ENCODE measurements at regions not wholly inside any gene's neighbourhood (a gene's known extent, or its start where the extent isn't known, plus 50 kb on each side); places are given as distances from the start of the nearest gene placed in this dataset.

DNA sequence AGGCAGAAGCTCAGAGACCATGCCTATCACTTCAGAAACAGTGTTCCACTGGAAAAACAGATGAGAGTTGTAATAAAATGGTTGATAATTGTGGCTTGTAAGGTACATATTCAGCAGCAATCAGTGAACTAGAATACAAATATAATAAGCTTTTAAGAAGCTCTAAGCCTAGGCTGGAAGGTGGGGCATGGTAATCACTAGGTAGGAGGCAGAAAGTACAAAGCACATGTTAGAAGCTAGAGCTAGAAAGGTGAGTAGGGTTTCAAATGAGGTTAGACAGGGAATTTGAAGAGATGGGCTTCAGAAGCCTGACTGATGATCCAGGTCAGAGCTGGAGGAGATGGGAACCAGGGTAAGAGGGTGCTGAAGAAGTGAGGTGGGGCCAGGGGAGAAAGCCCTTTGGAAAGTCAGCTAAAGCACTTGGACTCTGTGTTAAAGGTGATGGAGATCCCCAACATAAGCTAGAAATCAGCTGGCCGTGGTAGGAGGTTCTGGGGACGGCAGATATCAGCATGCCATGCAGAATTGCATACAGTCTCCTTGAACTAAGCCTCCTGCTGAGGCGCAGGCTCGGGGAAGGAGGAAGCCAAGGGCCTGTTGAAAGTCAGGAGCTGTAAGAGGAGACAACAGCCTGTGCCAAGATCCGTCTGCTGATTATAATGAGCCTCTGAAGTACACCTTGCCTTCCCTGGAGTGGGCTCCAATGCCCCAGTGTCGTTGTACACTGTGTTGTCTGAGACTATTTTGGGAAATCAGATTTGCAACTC, 659.4 kb downstream of the BCL11B start:
- Histone ChIP-seq H2AFZ (replicated peaks; ENCODE audit: low read length, poor library complexity) (no peak overlapping the region), H4K20me1 (ENCODE audit: insufficient read depth, low read length) (no peaks in the 10 kb centered on the region), H3K23ac (ENCODE audit: low read depth, low read length) (no peak overlapping the region), H3K14ac (replicated peaks; ENCODE audit: low read depth, low read length) (no peak overlapping the region), H2AK5ac (ENCODE audit: low read depth, low read length) (no peak overlapping the region), H2BK120ac (ENCODE audit: low read depth, low read length) (no peak overlapping the region), H4K91ac (ENCODE audit: insufficient read depth, low read depth, low read length) (no peak overlapping the region), H3K4me1 (ENCODE audit: control insufficient read depth, insufficient read depth, low read length) (no peaks in the 10 kb centered on the region), H3K9ac (ENCODE audit: low read depth, low read length) (no peak overlapping the region), H4K8ac (ENCODE audit: low read depth in 2 of 2, low read length in 2 of 2) (no peak overlapping the region), H3K4ac (ENCODE audit: low read depth, low read length) (no peak overlapping the region), H3K4me3 (ENCODE audit: insufficient read depth, low read depth, low read length) (no peak overlapping the region), H3K56ac (ENCODE audit: extremely low read depth, insufficient read depth, low read length) (no peak overlapping the region), H3K27ac (ENCODE audit: insufficient read depth, low read length) (no peak overlapping the region), H3K18ac (ENCODE audit: low read depth, low read length) (no peak overlapping the region), H2BK15ac (ENCODE audit: low read depth, low read length) (no peak overlapping the region), H3K9me1 (ENCODE audit: insufficient read depth, low read length) (no peaks in the 10 kb centered on the region), H3K9me3 (ENCODE audit: control insufficient read depth, insufficient read depth, low read length) (peaks cover 38% of the 10 kb centered on the region), H2BK5ac (ENCODE audit: low read depth, low read length, poor library complexity, severe bottlenecking) (no peak overlapping the region), H4K5ac (ENCODE audit: low read depth, low read length) (no peak overlapping the region), H3K27me3 (ENCODE audit: control insufficient read depth, insufficient read depth, low read length) (no peaks in the 10 kb centered on the region), H3K4me2 (ENCODE audit: low read depth, low read length) (no peak overlapping the region), H3K36me3 (ENCODE audit: control insufficient read depth, insufficient read depth, low read length) (no peaks in the 10 kb centered on the region), H2BK20ac (ENCODE audit: low read depth, low read length) (no peak overlapping the region), H2AK9ac (replicated peaks; ENCODE audit: low read depth, low read length, poor library complexity) (no peak overlapping the region), H3K79me1 (ENCODE audit: low read depth in 1 of 2, low read length in 2 of 2) (no peaks in the 10 kb centered on the region)
- TF ChIP-seq MXI1 (IDR thresholded peaks at IDR 0.05; ENCODE audit: borderline replicate concordance, low read depth, low read length) (no peak), POLR2A (IDR thresholded peaks at IDR 0.05; ENCODE audit: low read depth, low read length) (no peak), MAFK (IDR thresholded peaks at IDR 0.05; ENCODE audit: low read depth, low read length) (no peak), SMC3 (IDR thresholded peaks at IDR 0.05; ENCODE audit: low read depth, low read length) (no peak), FOS (IDR thresholded peaks at IDR 0.05; ENCODE audit: low read depth, low read length) (no peak), RFX5 (IDR thresholded peaks at IDR 0.05; ENCODE audit: low read depth, low read length) (no peak), MAZ (IDR thresholded peaks at IDR 0.05; ENCODE audit: borderline replicate concordance, low read depth, low read length) (no peak), CHD1 (IDR thresholded peaks at IDR 0.05; ENCODE audit: low read depth, low read length) (no peak), CEBPB (IDR thresholded peaks at IDR 0.05; ENCODE audit: low read depth, low read length) (no peak), RCOR1 (IDR thresholded peaks at IDR 0.05; ENCODE audit: insufficient replicate concordance, low read length) (no peak), BHLHE40 (IDR thresholded peaks at IDR 0.05; ENCODE audit: low read depth, low read length) (no peak), NFE2L2 (IDR thresholded peaks at IDR 0.05; ENCODE audit: low read depth, low read length) (no peak), RAD21 (IDR thresholded peaks at IDR 0.05; ENCODE audit: low read length) (no peak)
- TF ChIP-seq, protein P1, sequence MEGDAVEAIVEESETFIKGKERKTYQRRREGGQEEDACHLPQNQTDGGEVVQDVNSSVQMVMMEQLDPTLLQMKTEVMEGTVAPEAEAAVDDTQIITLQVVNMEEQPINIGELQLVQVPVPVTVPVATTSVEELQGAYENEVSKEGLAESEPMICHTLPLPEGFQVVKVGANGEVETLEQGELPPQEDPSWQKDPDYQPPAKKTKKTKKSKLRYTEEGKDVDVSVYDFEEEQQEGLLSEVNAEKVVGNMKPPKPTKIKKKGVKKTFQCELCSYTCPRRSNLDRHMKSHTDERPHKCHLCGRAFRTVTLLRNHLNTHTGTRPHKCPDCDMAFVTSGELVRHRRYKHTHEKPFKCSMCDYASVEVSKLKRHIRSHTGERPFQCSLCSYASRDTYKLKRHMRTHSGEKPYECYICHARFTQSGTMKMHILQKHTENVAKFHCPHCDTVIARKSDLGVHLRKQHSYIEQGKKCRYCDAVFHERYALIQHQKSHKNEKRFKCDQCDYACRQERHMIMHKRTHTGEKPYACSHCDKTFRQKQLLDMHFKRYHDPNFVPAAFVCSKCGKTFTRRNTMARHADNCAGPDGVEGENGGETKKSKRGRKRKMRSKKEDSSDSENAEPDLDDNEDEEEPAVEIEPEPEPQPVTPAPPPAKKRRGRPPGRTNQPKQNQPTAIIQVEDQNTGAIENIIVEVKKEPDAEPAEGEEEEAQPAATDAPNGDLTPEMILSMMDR (conservative IDR thresholded peaks at IDR 0.05; ENCODE audit: low read depth, low read length) = no peak
- TF ChIP-seq, protein P2, sequence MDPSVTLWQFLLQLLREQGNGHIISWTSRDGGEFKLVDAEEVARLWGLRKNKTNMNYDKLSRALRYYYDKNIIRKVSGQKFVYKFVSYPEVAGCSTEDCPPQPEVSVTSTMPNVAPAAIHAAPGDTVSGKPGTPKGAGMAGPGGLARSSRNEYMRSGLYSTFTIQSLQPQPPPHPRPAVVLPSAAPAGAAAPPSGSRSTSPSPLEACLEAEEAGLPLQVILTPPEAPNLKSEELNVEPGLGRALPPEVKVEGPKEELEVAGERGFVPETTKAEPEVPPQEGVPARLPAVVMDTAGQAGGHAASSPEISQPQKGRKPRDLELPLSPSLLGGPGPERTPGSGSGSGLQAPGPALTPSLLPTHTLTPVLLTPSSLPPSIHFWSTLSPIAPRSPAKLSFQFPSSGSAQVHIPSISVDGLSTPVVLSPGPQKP (IDR thresholded peaks at IDR 0.05; ENCODE audit: borderline replicate concordance, low read depth, low read length) = no peak
- TF ChIP-seq, protein P3, sequence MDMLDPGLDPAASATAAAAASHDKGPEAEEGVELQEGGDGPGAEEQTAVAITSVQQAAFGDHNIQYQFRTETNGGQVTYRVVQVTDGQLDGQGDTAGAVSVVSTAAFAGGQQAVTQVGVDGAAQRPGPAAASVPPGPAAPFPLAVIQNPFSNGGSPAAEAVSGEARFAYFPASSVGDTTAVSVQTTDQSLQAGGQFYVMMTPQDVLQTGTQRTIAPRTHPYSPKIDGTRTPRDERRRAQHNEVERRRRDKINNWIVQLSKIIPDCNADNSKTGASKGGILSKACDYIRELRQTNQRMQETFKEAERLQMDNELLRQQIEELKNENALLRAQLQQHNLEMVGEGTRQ (IDR thresholded peaks at IDR 0.05; ENCODE audit: low read depth, low read length) = no peak
- intact Hi-C loops (cut with micrococcal nuclease) (no loop called here), in situ Hi-C loops (cut with MboI; ENCODE audit: low sequenced_read_pairs) (no loop called here), dilution Hi-C loops (cut with HindIII; ENCODE audit: low sequenced_read_pairs, unreplicated experiment) (no loop called here)
- ATAC-seq (ENCODE audit: low read depth) (no peak), DNase-seq (no peak)
- POLR2A ChIA-PET (ENCODE audit: unreplicated experiment) = no interaction called here
- CTCF ChIA-PET = no interaction called here
- no CpG with 5 or more reads among the region's 6 CpGs for WGBS, 2 experiments (ENCODE audit: extremely low coverage in 2 of 2, insufficient read length in 1 of 2)
- BruUV-seq (replicated peaks) = no TSS peak

All from IMR-90 (cell line).